GM12878 (cell line): ENCODE measurements at regions not wholly inside any gene's neighbourhood (a gene's known extent, or its start where the extent isn't known, plus 50 kb on each side); places are given as distances from the start of the nearest gene placed in this dataset.

Experiments used
- ATAC-seq: fragments of 200-7000 bp; cut with Tn5 transposase; 3 replicates; pipeline ENCODE4 v1.9.1; 2020; ENCODE audit warnings: mild to moderate bottlenecking, moderate library complexity
- BruUV-seq: library from RNA; stranded (reverse); fragments of 400-500 nt; replicated peaks from 2 replicates; lab custom pipeline; 2021; lab: Mats Ljungman, UMichigan
- CTCF ChIA-PET: fragments of 300-600 bp; sonication (Branson Sonifier 250); formaldehyde crosslinking; extraction: SDS; loops from one replicate; lab custom pipeline; 2021; ENCODE audit warnings: inconsistent platforms; lab: Yijun Ruan, JAX
- POLR2A ChIA-PET: fragments of 350-600 bp; formaldehyde crosslinking; extraction: SDS; loops from one replicate; lab custom pipeline; 2021; ENCODE audit warnings: inconsistent platforms; lab: Charles Lee
- RAD21 ChIA-PET: fragments of 300-600 bp; sonication (Branson Sonifier 250); formaldehyde crosslinking; loops from one replicate; lab custom pipeline; 2023; ENCODE audit warnings: antibody characterized with exemption; ENCODE audit not compliant: unreplicated experiment; lab: Charles Lee
- SMC1A ChIA-PET: fragments of 300-600 bp; sonication (Branson Sonifier 250); formaldehyde crosslinking; loops from one replicate; lab custom pipeline; 2023; ENCODE audit not compliant: unreplicated experiment, uncharacterized antibody; lab: Charles Lee
- DNase-seq: peaks from one replicate; pipeline ENCODE4 v3.0.0-alpha.2; 2011; ENCODE audit warnings: low read depth, low spot score
- FAIRE-seq: peaks from 3 replicates; lab custom pipeline; 2011; peaks lifted over from hg19 to GRCh38; lab: Jason Lieb, UNC
- H2AFZ ChIP-seq: 2 replicates; pipeline ENCODE4 v1.6.0; 2011; ENCODE audit warnings: low read depth, low read length, control low read depth; ENCODE audit not compliant: control insufficient read depth
- H3K27ac ChIP-seq: 2 replicates; pipeline ENCODE4 v1.5.1; 2011; ENCODE audit warnings: control low read depth; ENCODE audit not compliant: control insufficient read depth, insufficient read depth
- H3K27me3 ChIP-seq, 2 experiments: replicated peaks in 1 of 2; 2 replicates each; pipeline versions ENCODE4 v1.6.0 to v1.6.1; 2011; ENCODE audit warnings: low read length in 1 of 2; ENCODE audit not compliant: control insufficient read depth in 2 of 2, insufficient read depth in 2 of 2
- H3K36me3 ChIP-seq, 2 experiments: 2 replicates each; pipeline ENCODE4 v1.5.1; 2011; ENCODE audit warnings: low read length in 1 of 2; ENCODE audit not compliant: control insufficient read depth in 2 of 2, insufficient read depth in 2 of 2
- H3K4me1 ChIP-seq: 2 replicates; pipeline ENCODE4 v1.6.1; 2011; ENCODE audit warnings: mild to moderate bottlenecking, low read length, moderate library complexity, mixed read lengths; ENCODE audit not compliant: control insufficient read depth, insufficient read depth
- H3K4me2 ChIP-seq: 2 replicates; pipeline ENCODE4 v1.6.0; 2011; ENCODE audit warnings: control low read depth; ENCODE audit not compliant: control insufficient read depth, insufficient read depth
- H3K4me3 ChIP-seq: fragments of 200-600 bp; sonication (generic); 2 replicates; pipeline ENCODE4 v1.5.1; 2016
- H3K79me2 ChIP-seq: 2 replicates; pipeline ENCODE4 v1.6.0; 2011; ENCODE audit warnings: low read length; ENCODE audit not compliant: control insufficient read depth, insufficient read depth
- H3K9ac ChIP-seq: 2 replicates; pipeline ENCODE4 v1.8.0; 2011; ENCODE audit warnings: low read length, control low read depth, mixed read lengths; ENCODE audit not compliant: control insufficient read depth, insufficient read depth
- H3K9me3 ChIP-seq: replicated peaks from 3 replicates; pipeline ENCODE4 v1.5.1; 2011; ENCODE audit warnings: mild to moderate bottlenecking, low read length; ENCODE audit not compliant: control insufficient read depth, insufficient read depth
- H4K20me1 ChIP-seq: 2 replicates; pipeline ENCODE4 v1.6.0; 2011; ENCODE audit not compliant: control insufficient read depth, insufficient read depth
- ASH2L ChIP-seq: fragments of 300-600, 200-600 bp; sonication (generic); IDR thresholded peaks from 2 replicates; pipeline ENCODE4 v1.6.1; 2017; ENCODE audit warnings: low read depth, mild to moderate bottlenecking, borderline replicate concordance
- BACH1 ChIP-seq: fragments of 450-650 bp; IDR thresholded peaks from 2 replicates; pipeline ENCODE4 v1.6.1; 2017; ENCODE audit warnings: mild to moderate bottlenecking, borderline replicate concordance
- BCL11A ChIP-seq: IDR thresholded peaks from 2 replicates; pipeline ENCODE4 v1.6.1; 2011; ENCODE audit warnings: low read depth, low read length
- CBFB ChIP-seq: IDR thresholded peaks from 2 replicates; pipeline ENCODE4 v1.6.1; 2016; ENCODE audit warnings: antibody characterized with exemption, low read depth
- CREM ChIP-seq: IDR thresholded peaks from 2 replicates; pipeline ENCODE4 v1.6.1; 2014; ENCODE audit warnings: antibody characterized with exemption, low read depth
- KLF5 ChIP-seq: fragments of 450-650 bp; IDR thresholded peaks from 2 replicates; pipeline ENCODE4 v1.6.1; 2014; ENCODE audit warnings: mild to moderate bottlenecking; ENCODE audit not compliant: partially characterized antibody
- MTA3 ChIP-seq: IDR thresholded peaks from 2 replicates; pipeline ENCODE4 v1.6.1; 2012; ENCODE audit warnings: low read length, inconsistent platforms, borderline replicate concordance
- SPI1 ChIP-seq: IDR thresholded peaks from 2 replicates; pipeline ENCODE4 v1.6.1; 2011; ENCODE audit warnings: low read depth, mild to moderate bottlenecking, low read length, moderate library complexity, borderline replicate concordance; ENCODE audit not compliant: insufficient read depth
- TAF1 ChIP-seq: IDR thresholded peaks from 2 replicates; pipeline ENCODE4 v1.6.1; 2011; ENCODE audit warnings: mild to moderate bottlenecking, low read depth, low read length, borderline replicate concordance
- TCF3 ChIP-seq: IDR thresholded peaks from 2 replicates; pipeline ENCODE4 v1.6.1; 2012; ENCODE audit warnings: low read depth, mild to moderate bottlenecking, low read length, borderline replicate concordance; ENCODE audit not compliant: insufficient read depth
- YY1 ChIP-seq: IDR thresholded peaks from 2 replicates; pipeline ENCODE4 v1.6.1; 2011; ENCODE audit warnings: low read depth, mild to moderate bottlenecking, low read length
- WGBS: methylation state at CpG from one replicate; pipeline ENCODE4 v1.1.6; 2016; ENCODE audit warnings: low lambda C conversion rate; ENCODE audit not compliant: insufficient replicate concordance, insufficient coverage; ENCODE audit errors: missing lambda C conversion rate; 5-methylcytosine and 5-hydroxymethylcytosine counted together
- in situ Hi-C: fragments of 300-500 bp; cut with MboI; formaldehyde crosslinking; loops from 9 replicates; pipeline ENCODE4 v1.14.3; 2018; ENCODE audit warnings: mixed read lengths
- intact Hi-C: fragments of 100-400 bp; cut with micrococcal nuclease; formaldehyde crosslinking; loops from one replicate; pipeline ENCODE4 v1.14.2; 2022; ENCODE audit not compliant: unreplicated experiment
- TF ChIP-seq, protein P1 (sequence below): fragments of 450-650 bp; formaldehyde crosslinking; IDR thresholded peaks from 2 replicates; pipeline ENCODE4 v1.5.0; 2022; ENCODE audit warnings: mild to moderate bottlenecking, missing genetic modification characterization
- TF ChIP-seq, protein P2 (sequence below): fragments of 450-650 bp; IDR thresholded peaks from 2 replicates; pipeline ENCODE4 v1.6.1; 2016; ENCODE audit warnings: mild to moderate bottlenecking

DNA sequence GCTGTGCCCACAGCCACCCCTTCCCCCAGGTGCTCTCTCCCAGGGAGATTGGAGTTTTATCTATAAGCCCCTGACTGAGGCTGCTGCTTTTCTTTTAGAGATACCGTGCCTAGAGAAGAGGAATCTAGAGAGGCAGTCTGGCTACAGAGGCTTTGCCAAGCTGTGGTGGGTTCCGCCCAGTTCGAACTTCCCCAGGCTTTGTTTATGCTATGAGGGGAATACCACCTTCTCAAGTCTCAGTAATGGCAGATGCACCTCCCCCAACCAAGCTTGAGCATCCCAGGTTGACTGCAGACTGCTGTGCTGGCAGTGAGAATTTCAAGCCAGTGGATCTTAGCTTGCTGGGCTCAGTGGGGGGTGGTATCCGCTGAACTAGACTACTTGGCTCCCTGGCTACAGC, 157.4 kb downstream of the CAAP1 start:
- no peak overlapping the region for H3K9ac ChIP-seq
- ATAC-seq (peak; percentile 77), FAIRE-seq (no peak), DNase-seq (no peak)
- BruUV-seq = no TSS peak
- no peak overlapping the region for H3K4me3 ChIP-seq
- no peaks in the 10 kb centered on the region for H3K27me3 ChIP-seq
- in situ Hi-C loops (no loop called here), intact Hi-C loops (no loop called here)
- no peak for TF ChIP-seq MTA3
- WGBS = 7% methylated on average over 4 of the region's 4 CpGs
- no peak overlapping the region for H3K4me2 ChIP-seq
- ChIA-PET POLR2A (no interaction called here), SMC1A (interaction anchor here (1.6 kb wide), 1 partner anchor 11 kb away, joined by 8 read pairs; no protein-coding TSS in a partner anchor), CTCF (no interaction called here), RAD21 (no interaction called here)
- no peaks in the 10 kb centered on the region for H3K36me3 ChIP-seq
- no peaks in the 10 kb centered on the region for H3K79me2 ChIP-seq
- no peaks in the 10 kb centered on the region for H3K4me1 ChIP-seq
- H3K27ac ChIP-seq = no peak overlapping the region
- no peak overlapping the region for H2AFZ ChIP-seq
- no peaks in the 10 kb centered on the region for H4K20me1 ChIP-seq
- H3K9me3 ChIP-seq = peaks cover 1% of the 10 kb centered on the region; the same call in 2 of the 3 replicates

DNA sequence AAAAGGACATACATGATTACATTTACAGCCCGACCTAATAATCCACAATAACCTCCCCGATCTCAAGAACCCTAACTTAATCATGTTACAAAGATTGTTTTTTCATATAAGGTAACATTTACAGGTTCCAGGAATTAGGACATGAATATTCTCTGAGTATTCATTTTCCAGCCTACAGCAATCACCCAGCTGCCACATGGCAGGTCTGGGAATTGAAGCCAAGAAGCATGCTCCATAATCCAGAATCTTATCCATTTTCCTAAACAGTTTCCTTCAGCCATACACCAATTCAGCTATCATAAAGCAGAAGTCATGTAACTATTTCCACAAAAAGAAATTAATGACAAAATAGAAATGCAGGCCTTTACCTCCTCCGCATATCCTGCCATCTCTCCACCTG, 163.4 kb downstream of the CAAP1 start:
- Histone ChIP-seq H3K9ac (no peak overlapping the region), H3K36me3 (no peaks in the 10 kb centered on the region), H4K20me1 (no peaks in the 10 kb centered on the region), H3K4me3 (no peak overlapping the region), H3K27me3 (no peaks in the 10 kb centered on the region), H3K9me3 (no peaks in the 10 kb centered on the region), H3K27ac (no peak overlapping the region), H3K4me1 (no peaks in the 10 kb centered on the region; the same call in 1 of the 2 replicates), H3K4me2 (no peak overlapping the region), H3K79me2 (no peaks in the 10 kb centered on the region), H2AFZ (no peak overlapping the region)
- no peak for ATAC-seq
- POLR2A ChIA-PET = no interaction called here
- WGBS = 35% methylated on average over 3 of the region's 3 CpGs
- in situ Hi-C loops (no loop called here), intact Hi-C loops (no loop called here)
- no TSS peak for BruUV-seq
- CTCF ChIA-PET = interaction anchor here (7.4 kb wide), 1 partner anchor 128 kb away, joined by 51 read pairs; no protein-coding TSS in a partner anchor
- SMC1A ChIA-PET = no interaction called here
- RAD21 ChIA-PET = no interaction called here
- DNase-seq = no peak
- no peak for FAIRE-seq
- TF ChIP-seq TCF3 (no peak), ASH2L (no peak), CREM (no peak), BCL11A (no peak), TAF1 (no peak), CBFB (no peak), YY1 (no peak), SPI1 (no peak), KLF5 (no peak), BACH1 (no peak)
- TF ChIP-seq, protein P1, sequence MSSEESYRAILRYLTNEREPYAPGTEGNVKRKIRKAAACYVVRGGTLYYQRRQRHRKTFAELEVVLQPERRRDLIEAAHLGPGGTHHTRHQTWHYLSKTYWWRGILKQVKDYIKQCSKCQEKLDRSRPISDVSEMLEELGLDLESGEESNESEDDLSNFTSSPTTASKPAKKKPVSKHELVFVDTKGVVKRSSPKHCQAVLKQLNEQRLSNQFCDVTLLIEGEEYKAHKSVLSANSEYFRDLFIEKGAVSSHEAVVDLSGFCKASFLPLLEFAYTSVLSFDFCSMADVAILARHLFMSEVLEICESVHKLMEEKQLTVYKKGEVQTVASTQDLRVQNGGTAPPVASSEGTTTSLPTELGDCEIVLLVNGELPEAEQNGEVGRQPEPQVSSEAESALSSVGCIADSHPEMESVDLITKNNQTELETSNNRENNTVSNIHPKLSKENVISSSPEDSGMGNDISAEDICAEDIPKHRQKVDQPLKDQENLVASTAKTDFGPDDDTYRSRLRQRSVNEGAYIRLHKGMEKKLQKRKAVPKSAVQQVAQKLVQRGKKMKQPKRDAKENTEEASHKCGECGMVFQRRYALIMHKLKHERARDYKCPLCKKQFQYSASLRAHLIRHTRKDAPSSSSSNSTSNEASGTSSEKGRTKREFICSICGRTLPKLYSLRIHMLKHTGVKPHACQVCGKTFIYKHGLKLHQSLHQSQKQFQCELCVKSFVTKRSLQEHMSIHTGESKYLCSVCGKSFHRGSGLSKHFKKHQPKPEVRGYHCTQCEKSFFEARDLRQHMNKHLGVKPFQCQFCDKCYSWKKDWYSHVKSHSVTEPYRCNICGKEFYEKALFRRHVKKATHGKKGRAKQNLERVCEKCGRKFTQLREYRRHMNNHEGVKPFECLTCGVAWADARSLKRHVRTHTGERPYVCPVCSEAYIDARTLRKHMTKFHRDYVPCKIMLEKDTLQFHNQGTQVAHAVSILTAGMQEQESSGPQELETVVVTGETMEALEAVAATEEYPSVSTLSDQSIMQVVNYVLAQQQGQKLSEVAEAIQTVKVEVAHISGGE = no peak
- TF ChIP-seq, protein P2, sequence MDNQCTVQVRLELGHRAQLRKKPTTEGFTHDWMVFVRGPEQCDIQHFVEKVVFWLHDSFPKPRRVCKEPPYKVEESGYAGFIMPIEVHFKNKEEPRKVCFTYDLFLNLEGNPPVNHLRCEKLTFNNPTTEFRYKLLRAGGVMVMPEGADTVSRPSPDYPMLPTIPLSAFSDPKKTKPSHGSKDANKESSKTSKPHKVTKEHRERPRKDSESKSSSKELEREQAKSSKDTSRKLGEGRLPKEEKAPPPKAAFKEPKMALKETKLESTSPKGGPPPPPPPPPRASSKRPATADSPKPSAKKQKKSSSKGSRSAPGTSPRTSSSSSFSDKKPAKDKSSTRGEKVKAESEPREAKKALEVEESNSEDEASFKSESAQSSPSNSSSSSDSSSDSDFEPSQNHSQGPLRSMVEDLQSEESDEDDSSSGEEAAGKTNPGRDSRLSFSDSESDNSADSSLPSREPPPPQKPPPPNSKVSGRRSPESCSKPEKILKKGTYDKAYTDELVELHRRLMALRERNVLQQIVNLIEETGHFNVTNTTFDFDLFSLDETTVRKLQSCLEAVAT = no peak
